SK-N-SH (cell line): ENCODE measurements at regions not wholly inside any gene's neighbourhood (a gene's known extent, or its start where the extent isn't known, plus 50 kb on each side); places are given as distances from the start of the nearest gene placed in this dataset.

ENCODE experiments used
- CTCF ChIA-PET: fragments of 300-600, 350-600 bp; formaldehyde crosslinking; extraction: SDS; loops from one replicate; lab custom pipeline; 2021; lab: Yijun Ruan, JAX
- POLR2A ChIA-PET: fragments of 350-600 bp; sonication (Branson Sonifier 250); formaldehyde crosslinking; extraction: SDS; loops from one replicate; lab custom pipeline; 2020; ENCODE audit warnings: antibody characterized with exemption, inconsistent platforms; lab: Yijun Ruan, JAX
- DNase-seq: peaks from one replicate; pipeline ENCODE4 v3.0.0; 2012
- H2AFZ ChIP-seq: fragments of 200-600 bp; sonication (generic); 2 replicates; pipeline ENCODE4 v1.8.1; 2016; ENCODE audit warnings: antibody characterized with exemption, mild to moderate bottlenecking, low read depth
- H3F3A ChIP-seq: fragments of 200-600 bp; sonication (generic); replicated peaks from 2 replicates; pipeline ENCODE3; 2016; ENCODE audit warnings: antibody characterized with exemption, mild to moderate bottlenecking; ENCODE audit not compliant: insufficient read depth
- H3K27ac ChIP-seq, 2 experiments: fragments of 200-500 bp in 1 of 2; fragments of 200-600 bp in 1 of 2; sonication (Bioruptor generic) in 1 of 2; sonication (generic), shearing (Covaris generic) in 1 of 2; 2 replicates each; pipeline versions ENCODE4 v1.5.1 to v1.6.1; 2014 to 2016; ENCODE audit warnings: low read depth in 2 of 2, inconsistent platforms in 1 of 2, low read length in 1 of 2, mild to moderate bottlenecking in 1 of 2, mixed read lengths in 1 of 2
- H3K27me3 ChIP-seq: fragments of 200-600 bp; sonication (generic), shearing (Covaris generic); 2 replicates; pipeline ENCODE4 v1.6.1; 2016; ENCODE audit warnings: mixed run types; ENCODE audit not compliant: insufficient read depth
- H3K36me3 ChIP-seq, 2 experiments: fragments of 200-500 bp in 1 of 2; fragments of 200-600 bp in 1 of 2; sonication (Bioruptor generic) in 1 of 2; sonication (generic) in 1 of 2; replicated peaks in 1 of 2; 2 replicates each; pipeline versions ENCODE3 to v1.5.1; 2014 to 2016; ENCODE audit warnings: low read length in 1 of 2, mild to moderate bottlenecking in 1 of 2; ENCODE audit not compliant: insufficient read depth in 2 of 2, control insufficient read depth in 1 of 2
- H3K4me1 ChIP-seq, 2 experiments: fragments of 200-500 bp in 1 of 2; fragments of 200-600 bp in 1 of 2; sonication (Bioruptor generic) in 1 of 2; sonication (generic), shearing (Covaris generic) in 1 of 2; 2 replicates each; pipeline versions ENCODE4 v1.5.1 to v1.6.1; 2014 to 2016; ENCODE audit warnings: low read depth in 1 of 2, low read length in 1 of 2, mixed run types in 1 of 2; ENCODE audit not compliant: insufficient read depth in 2 of 2, control insufficient read depth in 1 of 2
- H3K4me2 ChIP-seq: fragments of 200-600 bp; sonication (generic), shearing (Covaris generic); 2 replicates; pipeline ENCODE4 v1.6.1; 2017; ENCODE audit warnings: mixed run types
- H3K4me3 ChIP-seq, 2 experiments: fragments of 200-500 bp in 1 of 2; fragments of 200-600 bp in 1 of 2; sonication (Bioruptor generic) in 1 of 2; sonication (generic), shearing (Covaris generic) in 1 of 2; 2 replicates each; pipeline versions ENCODE4 v1.5.1 to v1.8.1; 2014 to 2016; ENCODE audit warnings: low read depth in 2 of 2, inconsistent platforms in 1 of 2, low read length in 1 of 2, mild to moderate bottlenecking in 1 of 2, mixed read lengths in 1 of 2, moderate library complexity in 1 of 2
- H3K79me2 ChIP-seq: fragments of 200-600 bp; sonication (generic); 2 replicates; pipeline ENCODE4 v1.8.1; 2017; ENCODE audit warnings: mild to moderate bottlenecking; ENCODE audit not compliant: insufficient read depth
- H3K9ac ChIP-seq: fragments of 200-600 bp; sonication (generic); 2 replicates; pipeline ENCODE4 v1.6.1; 2017; ENCODE audit warnings: mixed run types
- H3K9me2 ChIP-seq: fragments of 200-600 bp; sonication (generic); 2 replicates; pipeline ENCODE4 v1.6.1; 2017; ENCODE audit warnings: mixed run types
- H3K9me3 ChIP-seq: fragments of 200-600 bp; sonication (generic); 2 replicates; pipeline ENCODE4 v1.6.1; 2017; ENCODE audit warnings: mixed run types, mild to moderate bottlenecking, moderate library complexity
- H4K20me1 ChIP-seq: fragments of 200-600 bp; sonication (generic); 2 replicates; pipeline ENCODE4 v1.6.1; 2017; ENCODE audit warnings: mild to moderate bottlenecking, mixed run types; ENCODE audit not compliant: insufficient read depth
- CHD2 ChIP-seq: fragments of 150-350 bp; IDR thresholded peaks from 2 replicates; pipeline ENCODE4 v1.6.1; 2018; ENCODE audit warnings: low read length; ENCODE audit not compliant: partially characterized antibody
- CTCF ChIP-seq: fragments of 200-600 bp; sonication (generic); IDR thresholded peaks from 2 replicates; pipeline ENCODE4 v1.6.1; 2017; ENCODE audit warnings: antibody characterized with exemption, mild to moderate bottlenecking, moderate library complexity
- EP300 ChIP-seq, 2 experiments: IDR thresholded peaks; 2 replicates each; pipeline versions ENCODE4 v1.4.0 to v1.6.1; 2012; ENCODE audit warnings: borderline replicate concordance in 1 of 2, low read depth in 1 of 2, low read length in 1 of 2
- EZH2phosphoT487 ChIP-seq: fragments of 200-600 bp; sonication (generic); IDR thresholded peaks from 2 replicates; pipeline ENCODE4 v1.6.1; 2017; ENCODE audit warnings: low read depth, mixed run types, mild to moderate bottlenecking, antibody characterized with exemption, moderate library complexity, borderline replicate concordance
- FOXJ3 ChIP-seq: sonication (generic); formaldehyde crosslinking; IDR thresholded peaks from 2 replicates; pipeline ENCODE4 v1.5.1; 2020; ENCODE audit warnings: mild to moderate bottlenecking, missing genetic modification reagents
- FOXM1 ChIP-seq: IDR thresholded peaks from 2 replicates; pipeline ENCODE4 v1.4.0; 2012; ENCODE audit warnings: low read depth, mild to moderate bottlenecking
- GATA2 ChIP-seq: sonication (generic); formaldehyde crosslinking; IDR thresholded peaks from 2 replicates; pipeline ENCODE4 v1.5.0; 2020; ENCODE audit warnings: mild to moderate bottlenecking, missing genetic modification reagents
- MAX ChIP-seq: IDR thresholded peaks from 2 replicates; pipeline ENCODE4 v1.4.0; 2012; ENCODE audit warnings: low read depth
- MEF2A ChIP-seq: IDR thresholded peaks from 2 replicates; pipeline ENCODE4 v1.4.0; 2012; ENCODE audit warnings: low read depth, borderline replicate concordance
- NFIC ChIP-seq: IDR thresholded peaks from 2 replicates; pipeline ENCODE4 v1.4.0; 2012; ENCODE audit warnings: borderline replicate concordance
- NRF1 ChIP-seq: IDR thresholded peaks from 2 replicates; pipeline ENCODE4 v1.6.1; 2012; ENCODE audit warnings: low read depth, mild to moderate bottlenecking, low read length
- POLR2AphosphoS5 ChIP-seq: IDR thresholded peaks from 2 replicates; pipeline ENCODE4 v1.6.1; 2012; ENCODE audit warnings: low read depth, low read length
- RAD21 ChIP-seq: IDR thresholded peaks from 2 replicates; pipeline ENCODE4 v1.6.1; 2012; ENCODE audit warnings: mild to moderate bottlenecking, low read length
- RCOR1 ChIP-seq: fragments of 150-350 bp; IDR thresholded peaks from 2 replicates; pipeline ENCODE4 v1.6.1; 2017; ENCODE audit warnings: antibody characterized with exemption, low read length
- REST ChIP-seq: IDR thresholded peaks from 2 replicates; pipeline ENCODE4 v1.6.1; 2012; ENCODE audit warnings: mild to moderate bottlenecking, low read depth, low read length, moderate library complexity
- RFX5 ChIP-seq: IDR thresholded peaks from 2 replicates; pipeline ENCODE4 v1.6.1; 2012; ENCODE audit warnings: mild to moderate bottlenecking, improper control_type of control experiment, low read length
- RXRA ChIP-seq: IDR thresholded peaks from 2 replicates; pipeline ENCODE4 v1.4.0; 2012; ENCODE audit warnings: low read depth, mild to moderate bottlenecking, borderline replicate concordance
- SIN3A ChIP-seq: IDR thresholded peaks from 2 replicates; pipeline ENCODE4 v1.6.1; 2012; ENCODE audit warnings: low read depth, mild to moderate bottlenecking, low read length, moderate library complexity, borderline replicate concordance
- SMC3 ChIP-seq: IDR thresholded peaks from 2 replicates; pipeline ENCODE4 v1.6.1; 2012; ENCODE audit warnings: low read depth, low read length, improper control_type of control experiment
- TAF1 ChIP-seq: IDR thresholded peaks from 2 replicates; pipeline ENCODE4 v1.6.1; 2012; ENCODE audit warnings: low read depth, mild to moderate bottlenecking, low read length, moderate library complexity, borderline replicate concordance
- TCF12 ChIP-seq: IDR thresholded peaks from 2 replicates; pipeline ENCODE4 v1.4.0; 2012
- TEAD4 ChIP-seq: IDR thresholded peaks from 2 replicates; pipeline ENCODE4 v1.4.0; 2012; ENCODE audit warnings: mild to moderate bottlenecking, borderline replicate concordance; ENCODE audit not compliant: insufficient read depth
- USF1 ChIP-seq: IDR thresholded peaks from 2 replicates; pipeline ENCODE4 v1.4.0; 2012; ENCODE audit warnings: low read depth, borderline replicate concordance
- YY1 ChIP-seq: IDR thresholded peaks from 2 replicates; pipeline ENCODE4 v1.4.0; 2012; ENCODE audit warnings: low read depth, mild to moderate bottlenecking
- WGBS: methylation state at CpG from one replicate; pipeline ENCODE4 v1.1.6; 2017; ENCODE audit warnings: low lambda C conversion rate; 5-methylcytosine and 5-hydroxymethylcytosine counted together

- peaks cover 86% of the 10 kb centered on the region for H3K27me3 ChIP-seq
- TF ChIP-seq CHD2 (no peak), MAX (no peak), FOXJ3 (no peak), TCF12 (no peak), RAD21 (no peak), TAF1 (no peak), RCOR1 (no peak), YY1 (no peak), GATA2 (CRISPR knock-in tag) (no peak), MEF2A (no peak), POLR2AphosphoS5 (no peak), EP300 (IDR thresholded peaks at IDR 0.05; ENCODE audit: borderline replicate concordance in 1 of 2, low read depth in 1 of 2, low read length in 1 of 2) (no peak), TEAD4 (no peak), SIN3A (no peak), NFIC (no peak), RFX5 (no peak)
- H2AFZ ChIP-seq, result no peak overlapping the region
- H3K4me3 ChIP-seq, result no peak overlapping the region
- DNase-seq, result no peak
- peaks cover 0 to 7% of the 10 kb centered on the region in 2 experiments; a peak in 2 of 4 replicates for H3K4me1 ChIP-seq
- H3K9ac ChIP-seq, result no peak overlapping the region
- H3K79me2 ChIP-seq, result no peaks in the 10 kb centered on the region
- H3K4me2 ChIP-seq, result no peak overlapping the region
- H3K9me3 ChIP-seq, result no peaks in the 10 kb centered on the region
- ChIA-PET POLR2A (no interaction called here), CTCF (interaction anchor here (1.3 kb wide), 1 partner anchor 19 kb away, joined by 3 read pairs; no protein-coding TSS in a partner anchor)
- 0% methylated on average over 1 of the region's 7 CpGs for WGBS
- no peaks in the 10 kb centered on the region for H3F3A ChIP-seq
- H3K27ac ChIP-seq, result no peak overlapping the region
- H3K36me3 ChIP-seq, result no peaks in the 10 kb centered on the region
- no peaks in the 10 kb centered on the region for H4K20me1 ChIP-seq
- H3K9me2 ChIP-seq, result no peaks in the 10 kb centered on the region
These were observed 415.4 kb downstream of the MN1 start for GRCh38 chr22:27386186-27386585.

DNA sequence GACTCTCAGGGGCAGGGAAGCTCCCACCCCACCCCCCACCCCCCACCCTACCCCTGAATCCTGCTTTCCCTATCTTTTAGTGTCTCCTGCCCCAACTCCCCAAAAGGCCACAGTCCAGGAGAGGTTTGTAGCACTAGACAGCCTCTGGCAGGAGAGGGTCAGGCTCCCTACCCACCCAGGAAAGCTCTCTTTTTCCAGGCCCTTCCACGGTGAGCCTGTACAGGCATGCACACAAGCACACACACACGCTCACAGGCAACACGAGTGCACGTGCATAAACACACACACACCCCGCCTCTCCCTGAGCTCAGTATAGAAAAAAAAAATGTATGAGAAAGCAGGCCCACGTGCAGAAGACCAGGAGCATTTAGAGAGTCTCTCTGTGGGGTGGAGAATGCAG lies 414.0 kb downstream of the MN1 start:
- H3F3A ChIP-seq, result no peaks in the 10 kb centered on the region
- no peaks in the 10 kb centered on the region for H3K4me1 ChIP-seq
- no peaks in the 10 kb centered on the region for H3K79me2 ChIP-seq
- H3K27me3 ChIP-seq, result peaks cover 82% of the 10 kb centered on the region
- H2AFZ ChIP-seq, result no peak overlapping the region
- no peaks in the 10 kb centered on the region for H3K9me3 ChIP-seq
- H3K4me2 ChIP-seq, result no peak overlapping the region
- ChIA-PET POLR2A (no interaction called here), CTCF (interaction anchor here (1.1 to 1.9 kb wide), 2 partner anchors 18 to 631 kb away, joined by 3 to 7 read pairs; no protein-coding TSS in a partner anchor)
- no peaks in the 10 kb centered on the region for H3K36me3 ChIP-seq
- H3K9ac ChIP-seq, result no peak overlapping the region
- no peak for DNase-seq
- 49% methylated on average over 6 of the region's 6 CpGs for WGBS
- H3K4me3 ChIP-seq, result no peak overlapping the region
- no peak overlapping the region for H3K27ac ChIP-seq
- no peaks in the 10 kb centered on the region for H3K9me2 ChIP-seq
- no peaks in the 10 kb centered on the region for H4K20me1 ChIP-seq
- TF ChIP-seq FOXJ3, result no peak
- TF ChIP-seq CTCF, result no peak
- no peak for TF ChIP-seq YY1
- TF ChIP-seq SMC3, result no peak
- no peak for TF ChIP-seq RCOR1
- no peak for TF ChIP-seq NRF1
- TF ChIP-seq RAD21, result no peak
- no peak for TF ChIP-seq USF1
- no peak for TF ChIP-seq RFX5
- TF ChIP-seq CHD2, result no peak
- TF ChIP-seq GATA2 (CRISPR knock-in tag), result no peak
- no peak for TF ChIP-seq TCF12
- no peak for TF ChIP-seq RXRA
- TF ChIP-seq REST, result no peak
- TF ChIP-seq EZH2phosphoT487, result no peak
- TF ChIP-seq FOXM1, result no peak
